ENCODE measurements at regions not wholly inside any gene's neighbourhood (a gene's known extent, or its start where the extent isn't known, plus 50 kb on each side); places are given as distances from the start of the nearest gene placed in this dataset.
"Not testable (repeated sequence)": the region's sequence is repeated elsewhere in the genome, so short reads cannot be mapped to it uniquely, and the experiment has no call there.

- no peak overlapping the region for H4K8ac ChIP-seq (ENCODE audit: low read depth, low read length)
- no CpG with 5 or more reads among the region's 4 CpGs for WGBS (ENCODE audit: extremely low coverage, insufficient coverage, low lambda C conversion rate)
- H3K18ac ChIP-seq (ENCODE audit: low read length), result no peak overlapping the region
- H3K79me1 ChIP-seq (ENCODE audit: low read length), result no peaks in the 10 kb centered on the region
- H3K27me3 ChIP-seq (ENCODE audit: insufficient read depth, low read length, poor library complexity), result no peaks in the 10 kb centered on the region
- no peak for DNase-seq
- H2BK120ac ChIP-seq (ENCODE audit: low read depth, low read length), result no peak overlapping the region
- no peak overlapping the region for H2AK5ac ChIP-seq (ENCODE audit: low read length)
- H2BK5ac ChIP-seq (ENCODE audit: low read length), result no peak overlapping the region
- H4K5ac ChIP-seq (ENCODE audit: low read length), result no peak overlapping the region
- no peak overlapping the region for H3K4me3 ChIP-seq (ENCODE audit: low read length)
- no peak overlapping the region for H2BK15ac ChIP-seq (replicated peaks; ENCODE audit: low read depth)
- H3K56ac ChIP-seq (ENCODE audit: low read length), result no peak overlapping the region
- no peaks in the 10 kb centered on the region for H3K4me1 ChIP-seq (ENCODE audit: control insufficient read depth, low read depth, low read length)
- H3K36me3 ChIP-seq (ENCODE audit: control insufficient read depth, insufficient read depth, low read length), result no peaks in the 10 kb centered on the region
- no peak overlapping the region for H3K9ac ChIP-seq (ENCODE audit: low read length)
- no peaks in the 10 kb centered on the region for H3K79me2 ChIP-seq (ENCODE audit: control insufficient read depth, insufficient read depth, low read length)
- no peak overlapping the region for H3K23ac ChIP-seq (ENCODE audit: low read length)
- no peak overlapping the region for H3K4ac ChIP-seq (ENCODE audit: low read depth, low read length)
- no peak overlapping the region for H3K4me2 ChIP-seq (ENCODE audit: low read length)
- H3K27ac ChIP-seq (ENCODE audit: low read depth, low read length), result no peak overlapping the region
Observed at GRCh38 chr3:3303636-3304035, 124.1 kb upstream of the CRBN start.

- WGBS (ENCODE audit: extremely low coverage, insufficient coverage, low lambda C conversion rate), result no CpG with 5 or more reads among the region's 3 CpGs
- no peaks in the 10 kb centered on the region for H3K79me2 ChIP-seq (ENCODE audit: control insufficient read depth, insufficient read depth, low read length)
- no peak overlapping the region for H4K5ac ChIP-seq (ENCODE audit: low read length)
- no peak overlapping the region for H2AK5ac ChIP-seq (ENCODE audit: low read length)
- DNase-seq, result no peak
- H3K27ac ChIP-seq (ENCODE audit: low read depth, low read length), result no peak overlapping the region
- no peaks in the 10 kb centered on the region for H3K79me1 ChIP-seq (ENCODE audit: low read length)
- H3K4me3 ChIP-seq (ENCODE audit: low read length), result no peak overlapping the region
- no peak overlapping the region for H3K9ac ChIP-seq (ENCODE audit: low read length)
- H4K8ac ChIP-seq (ENCODE audit: low read depth, low read length), result no peak overlapping the region
- no peaks in the 10 kb centered on the region for H3K4me1 ChIP-seq (ENCODE audit: control insufficient read depth, low read depth, low read length)
- H3K56ac ChIP-seq (ENCODE audit: low read length), result no peak overlapping the region
- H2BK5ac ChIP-seq (ENCODE audit: low read length), result no peak overlapping the region
- H3K18ac ChIP-seq (ENCODE audit: low read length), result no peak overlapping the region
- no peak overlapping the region for H3K4ac ChIP-seq (ENCODE audit: low read depth, low read length)
- H3K4me2 ChIP-seq (ENCODE audit: low read length), result no peak overlapping the region
- H3K36me3 ChIP-seq (ENCODE audit: control insufficient read depth, insufficient read depth, low read length), result no peaks in the 10 kb centered on the region
- H2BK120ac ChIP-seq (ENCODE audit: low read depth, low read length), result no peak overlapping the region
- no peak overlapping the region for H2BK15ac ChIP-seq (replicated peaks; ENCODE audit: low read depth)
- H3K23ac ChIP-seq (ENCODE audit: low read length), result no peak overlapping the region
- no peaks in the 10 kb centered on the region for H3K27me3 ChIP-seq (ENCODE audit: insufficient read depth, low read length, poor library complexity)
Observed at GRCh38 chr3:3302964-3303363, 123.5 kb upstream of the CRBN start.

GRCh38 chr3:3301476-3301875 lies 122.0 kb upstream of the CRBN start:
- no peak overlapping the region for H3K27ac ChIP-seq (ENCODE audit: low read depth, low read length)
- H4K5ac ChIP-seq (ENCODE audit: low read length), result no peak overlapping the region
- H3K4me2 ChIP-seq (ENCODE audit: low read length), result no peak overlapping the region
- H2BK5ac ChIP-seq (ENCODE audit: low read length), result no peak overlapping the region
- no peaks in the 10 kb centered on the region for H3K36me3 ChIP-seq (ENCODE audit: control insufficient read depth, insufficient read depth, low read length)
- WGBS (ENCODE audit: extremely low coverage, insufficient coverage, low lambda C conversion rate), result no CpG with 5 or more reads among the region's 1 CpG
- no peak overlapping the region for H2AK5ac ChIP-seq (ENCODE audit: low read length)
- H4K8ac ChIP-seq (ENCODE audit: low read depth, low read length), result no peak overlapping the region
- H3K4me1 ChIP-seq (ENCODE audit: control insufficient read depth, low read depth, low read length), result no peaks in the 10 kb centered on the region
- no peak overlapping the region for H3K23ac ChIP-seq (ENCODE audit: low read length)
- H3K79me1 ChIP-seq (ENCODE audit: low read length), result no peaks in the 10 kb centered on the region
- no peak overlapping the region for H2BK15ac ChIP-seq (replicated peaks; ENCODE audit: low read depth)
- H3K56ac ChIP-seq (ENCODE audit: low read length), result no peak overlapping the region
- no peak overlapping the region for H3K4ac ChIP-seq (ENCODE audit: low read depth, low read length)
- no peak for DNase-seq
- H3K4me3 ChIP-seq (ENCODE audit: low read length), result no peak overlapping the region
- H3K79me2 ChIP-seq (ENCODE audit: control insufficient read depth, insufficient read depth, low read length), result no peaks in the 10 kb centered on the region
- H3K18ac ChIP-seq (ENCODE audit: low read length), result no peak overlapping the region
- H3K9ac ChIP-seq (ENCODE audit: low read length), result no peak overlapping the region
- no peak overlapping the region for H2BK120ac ChIP-seq (ENCODE audit: low read depth, low read length)
- H3K27me3 ChIP-seq (ENCODE audit: insufficient read depth, low read length, poor library complexity), result no peaks in the 10 kb centered on the region

GRCh38 chr3:3296979-3297381 lies 117.5 kb upstream of the CRBN start:
- Histone ChIP-seq H3K4me1 (ENCODE audit: control insufficient read depth, low read depth, low read length) (no peaks in the 10 kb centered on the region), H3K27ac (ENCODE audit: low read depth, low read length) (no peak overlapping the region), H2BK5ac (ENCODE audit: low read length) (no peak overlapping the region), H3K23ac (ENCODE audit: low read length) (no peak overlapping the region), H4K8ac (ENCODE audit: low read depth, low read length) (no peak overlapping the region), H2BK120ac (ENCODE audit: low read depth, low read length) (no peak overlapping the region), H3K56ac (ENCODE audit: low read length) (no peak overlapping the region), H3K79me2 (ENCODE audit: control insufficient read depth, insufficient read depth, low read length) (no peaks in the 10 kb centered on the region), H2BK15ac (replicated peaks; ENCODE audit: low read depth) (no peak overlapping the region), H4K5ac (ENCODE audit: low read length) (no peak overlapping the region), H3K79me1 (ENCODE audit: low read length) (no peaks in the 10 kb centered on the region), H2AK5ac (ENCODE audit: low read length) (no peak overlapping the region), H3K4ac (ENCODE audit: low read depth, low read length) (no peak overlapping the region), H3K4me2 (ENCODE audit: low read length) (no peak overlapping the region), H3K27me3 (ENCODE audit: insufficient read depth, low read length, poor library complexity) (no peaks in the 10 kb centered on the region), H3K36me3 (ENCODE audit: control insufficient read depth, insufficient read depth, low read length) (no peaks in the 10 kb centered on the region), H3K18ac (ENCODE audit: low read length) (no peak overlapping the region), H3K9ac (ENCODE audit: low read length) (no peak overlapping the region), H3K4me3 (ENCODE audit: low read length) (no peak overlapping the region)
- peak; percentile 38 for DNase-seq
- WGBS (ENCODE audit: extremely low coverage, insufficient coverage, low lambda C conversion rate), result no CpG with 5 or more reads among the region's 5 CpGs

GRCh38 chr3:3295586-3295985 lies 116.1 kb upstream of the CRBN start:
- no peak overlapping the region for H3K18ac ChIP-seq (ENCODE audit: low read length)
- no peak overlapping the region for H3K56ac ChIP-seq (ENCODE audit: low read length)
- no peaks in the 10 kb centered on the region for H3K79me2 ChIP-seq (ENCODE audit: control insufficient read depth, insufficient read depth, low read length)
- no peak for DNase-seq
- no peak overlapping the region for H2AK5ac ChIP-seq (ENCODE audit: low read length)
- H3K9ac ChIP-seq (ENCODE audit: low read length), result no peak overlapping the region
- H3K4me2 ChIP-seq (ENCODE audit: low read length), result no peak overlapping the region
- H3K27me3 ChIP-seq (ENCODE audit: insufficient read depth, low read length, poor library complexity), result no peaks in the 10 kb centered on the region
- H3K4me1 ChIP-seq (ENCODE audit: control insufficient read depth, low read depth, low read length), result no peaks in the 10 kb centered on the region
- H4K8ac ChIP-seq (ENCODE audit: low read depth, low read length), result no peak overlapping the region
- no peak overlapping the region for H2BK5ac ChIP-seq (ENCODE audit: low read length)
- no peak overlapping the region for H3K27ac ChIP-seq (ENCODE audit: low read depth, low read length)
- H2BK120ac ChIP-seq (ENCODE audit: low read depth, low read length), result no peak overlapping the region
- H2BK15ac ChIP-seq (replicated peaks; ENCODE audit: low read depth), result no peak overlapping the region
- no peaks in the 10 kb centered on the region for H3K36me3 ChIP-seq (ENCODE audit: control insufficient read depth, insufficient read depth, low read length)
- no peak overlapping the region for H4K5ac ChIP-seq (ENCODE audit: low read length)
- H3K79me1 ChIP-seq (ENCODE audit: low read length), result no peaks in the 10 kb centered on the region
- no CpG with 5 or more reads among the region's 1 CpG for WGBS (ENCODE audit: extremely low coverage, insufficient coverage, low lambda C conversion rate)
- no peak overlapping the region for H3K4me3 ChIP-seq (ENCODE audit: low read length)
- no peak overlapping the region for H3K4ac ChIP-seq (ENCODE audit: low read depth, low read length)
- no peak overlapping the region for H3K23ac ChIP-seq (ENCODE audit: low read length)

GRCh38 chr3:3291756-3292283 lies 112.3 kb upstream of the CRBN start:
- not testable (repeated sequence) for H3K9ac ChIP-seq (ENCODE audit: low read length); H3K4me3 ChIP-seq (ENCODE audit: low read length); H3K4me1 ChIP-seq (ENCODE audit: control insufficient read depth, low read depth, low read length); H3K4me2 ChIP-seq (ENCODE audit: low read length); DNase-seq; H4K5ac ChIP-seq (ENCODE audit: low read length); H3K23ac ChIP-seq (ENCODE audit: low read length); H3K27ac ChIP-seq (ENCODE audit: low read depth, low read length); H2AK5ac ChIP-seq (ENCODE audit: low read length); H3K27me3 ChIP-seq (ENCODE audit: insufficient read depth, low read length, poor library complexity); H3K36me3 ChIP-seq (ENCODE audit: control insufficient read depth, insufficient read depth, low read length); H4K8ac ChIP-seq (ENCODE audit: low read depth, low read length); H3K79me2 ChIP-seq (ENCODE audit: control insufficient read depth, insufficient read depth, low read length); H3K18ac ChIP-seq (ENCODE audit: low read length); H3K56ac ChIP-seq (ENCODE audit: low read length); H2BK120ac ChIP-seq (ENCODE audit: low read depth, low read length); H3K4ac ChIP-seq (ENCODE audit: low read depth, low read length); H2BK5ac ChIP-seq (ENCODE audit: low read length); H3K79me1 ChIP-seq (ENCODE audit: low read length); H2BK15ac ChIP-seq (replicated peaks; ENCODE audit: low read depth)
- no CpG with 5 or more reads among the region's 3 CpGs for WGBS (ENCODE audit: extremely low coverage, insufficient coverage, low lambda C conversion rate)

Measured in mesendoderm (in vitro differentiated cells).